ENCODE measurements at regions not wholly inside any gene's neighbourhood (a gene's known extent, or its start where the extent isn't known, plus 50 kb on each side); places are given as distances from the start of the nearest gene placed in this dataset.
"Not testable (repeated sequence)": the region's sequence is repeated elsewhere in the genome, so short reads cannot be mapped to it uniquely, and the experiment has no call there.

GRCh38 chr2:153635494-153635893 lies 156.9 kb upstream of the RPRM start:
- no peak for DNase-seq

- no peak for DNase-seq
These were observed 162.5 kb upstream of the RPRM start for GRCh38 chr2:153641046-153641445.

DNA sequence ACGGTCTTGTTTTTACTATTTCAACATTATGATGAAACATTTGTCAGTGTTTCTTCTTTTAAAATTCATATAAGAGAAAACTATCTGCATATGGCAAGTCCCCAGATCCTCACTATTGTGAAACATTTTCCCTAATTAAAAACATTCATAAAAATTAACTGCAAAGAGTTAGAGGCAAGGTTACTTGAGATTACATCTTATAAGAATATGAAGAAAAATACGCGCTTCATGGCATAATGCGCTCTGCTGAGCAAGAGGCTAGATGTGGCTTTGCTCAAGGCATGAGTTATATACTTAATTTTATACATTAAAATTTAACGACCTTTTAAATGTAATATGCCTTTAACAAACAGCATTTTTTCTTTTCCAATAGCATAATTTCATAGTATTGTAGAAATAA lies 166.4 kb upstream of the RPRM start:
- no peak for DNase-seq

DNA sequence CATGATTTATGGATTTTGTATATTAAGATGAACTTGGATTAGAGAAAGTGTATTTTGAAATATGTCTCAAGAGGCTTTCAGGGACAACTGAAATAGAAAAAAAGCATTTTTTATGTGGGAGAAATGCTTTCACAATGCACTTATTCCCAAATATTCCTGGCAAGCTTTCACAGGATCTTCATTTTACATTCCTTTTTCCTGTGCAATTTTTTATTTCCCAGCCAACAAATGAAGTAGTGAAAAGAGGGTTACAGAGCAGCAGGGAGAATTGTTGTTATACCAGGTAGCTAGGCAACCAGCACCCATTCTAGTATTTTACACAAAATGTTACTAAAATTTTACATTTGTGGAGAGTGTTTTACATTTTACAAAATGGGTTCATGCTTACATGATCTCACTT lies 167.0 kb upstream of the RPRM start:
- DNase-seq = no peak

DNA sequence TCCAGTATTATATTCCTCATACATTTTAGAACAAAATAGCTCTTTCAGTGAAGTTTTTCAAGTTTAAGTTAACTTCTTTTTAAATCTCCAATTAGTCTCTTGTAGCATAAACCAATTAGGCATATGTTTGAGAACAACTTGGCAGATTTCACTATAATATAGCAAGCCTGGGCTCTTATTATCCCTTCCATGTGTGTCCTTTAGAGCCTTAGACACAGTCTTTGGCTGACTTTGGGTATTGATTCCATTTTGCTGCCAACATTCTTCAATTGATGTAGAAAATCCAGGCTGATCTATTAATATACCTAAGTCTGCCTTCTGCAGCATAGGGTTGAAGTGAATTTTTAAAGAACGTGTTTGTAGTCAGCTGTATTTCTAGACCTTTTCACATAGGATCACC lies 179.1 kb upstream of the RPRM start:
- DNase-seq = no peak

- no peak for DNase-seq
These were observed 183.2 kb upstream of the RPRM start for GRCh38 chr2:153661801-153662200.

GRCh38 chr2:153663371-153663770 lies 184.8 kb upstream of the RPRM start:
- DNase-seq = no peak

- DNase-seq = not testable (repeated sequence)
These were observed 185.4 kb upstream of the RPRM start for GRCh38 chr2:153664009-153664408.

GRCh38 chr2:153667475-153667874 lies 188.9 kb upstream of the RPRM start:
- DNase-seq = no peak

DNA sequence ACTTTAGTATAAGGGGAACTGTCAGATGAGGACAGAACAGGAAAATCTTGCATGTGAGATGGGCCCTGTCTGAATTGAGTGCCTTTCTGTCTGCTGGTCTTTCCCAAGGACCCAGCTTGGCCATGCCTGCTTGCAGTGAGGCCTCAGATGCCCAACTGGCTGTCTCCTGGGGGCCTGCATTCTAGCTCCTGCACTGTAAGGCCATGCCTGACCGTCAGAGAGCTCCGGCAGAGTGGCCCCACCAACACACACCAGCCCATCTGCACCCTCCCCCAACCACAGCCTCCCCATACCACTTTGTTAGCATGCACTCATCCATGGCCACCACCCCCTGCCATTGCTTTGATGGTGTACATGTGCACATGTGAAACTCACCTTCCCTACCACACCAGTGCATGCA lies 190.4 kb upstream of the RPRM start:
- no peak for DNase-seq

GRCh38 chr2:153710128-153710527 lies 161.6 kb upstream of the GALNT13 start:
- DNase-seq = no peak

DNA sequence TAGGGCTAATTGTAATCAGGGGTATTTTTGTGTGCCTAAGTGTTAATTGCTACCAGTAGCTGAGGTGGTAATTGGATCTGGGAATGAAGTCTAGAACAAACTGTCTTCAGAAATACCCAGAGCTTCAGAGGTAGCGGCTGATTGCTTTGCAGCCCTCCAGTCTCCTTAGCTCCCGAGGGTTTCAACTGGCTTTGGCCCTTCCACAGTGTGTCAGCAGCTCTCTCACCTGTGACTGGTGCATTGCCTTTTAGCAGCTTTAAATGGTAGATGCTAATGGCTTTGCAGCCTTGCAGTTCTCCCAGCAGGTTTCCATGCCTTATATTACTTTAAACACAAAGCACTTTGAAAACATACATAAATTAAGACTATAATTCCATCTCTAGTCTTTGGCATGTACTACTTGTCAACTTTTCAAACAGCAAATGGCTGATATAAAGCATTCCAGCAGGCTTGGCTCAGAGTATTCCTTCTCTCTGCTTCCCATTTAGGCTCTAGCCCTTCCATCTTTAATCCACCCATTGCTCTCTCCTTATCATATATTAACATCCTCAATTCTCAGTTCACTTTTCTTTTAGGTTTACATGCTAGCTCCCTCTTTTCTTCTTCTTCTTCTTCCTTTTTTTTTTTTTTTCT lies 156.4 kb upstream of the GALNT13 start:
- no peak for DNase-seq

DNA sequence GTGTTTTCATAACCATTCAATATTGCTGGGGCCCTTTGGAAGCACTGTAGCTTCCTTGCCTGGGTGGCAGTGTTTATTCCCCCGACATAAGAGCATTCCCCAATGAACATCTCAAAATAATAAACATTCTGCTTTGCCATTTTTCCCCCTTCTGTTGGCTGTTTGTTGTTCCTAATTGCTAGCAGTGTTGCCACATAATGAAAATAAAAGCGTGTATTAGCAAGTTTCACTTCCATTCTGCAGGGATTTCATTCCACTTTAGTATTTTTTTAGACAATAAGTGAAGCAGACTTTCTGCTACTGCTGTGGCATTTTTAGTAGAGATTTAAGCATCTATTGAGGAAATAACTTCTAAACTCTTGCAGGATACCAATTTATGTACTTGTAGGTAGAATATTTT lies 154.7 kb upstream of the GALNT13 start:
- no peak for DNase-seq

DNA sequence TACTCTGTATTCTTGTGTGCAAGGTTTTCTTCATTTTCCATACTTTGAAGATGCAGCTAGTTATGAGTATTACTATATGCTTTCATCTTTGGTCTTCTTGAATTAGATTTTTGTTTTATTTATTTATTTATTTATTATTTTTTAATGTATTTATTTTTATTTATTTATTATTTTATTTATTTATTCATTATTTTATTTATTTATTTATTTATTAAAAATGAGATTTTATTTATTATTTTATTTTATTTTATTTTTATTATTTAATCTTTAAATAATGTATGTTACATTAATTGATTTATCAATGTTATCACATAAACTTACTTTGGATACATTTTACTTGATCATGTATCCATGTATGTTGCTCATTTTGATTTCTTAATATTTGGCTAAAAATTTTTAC lies 132.3 kb upstream of the GALNT13 start:
- no peak for DNase-seq

DNA sequence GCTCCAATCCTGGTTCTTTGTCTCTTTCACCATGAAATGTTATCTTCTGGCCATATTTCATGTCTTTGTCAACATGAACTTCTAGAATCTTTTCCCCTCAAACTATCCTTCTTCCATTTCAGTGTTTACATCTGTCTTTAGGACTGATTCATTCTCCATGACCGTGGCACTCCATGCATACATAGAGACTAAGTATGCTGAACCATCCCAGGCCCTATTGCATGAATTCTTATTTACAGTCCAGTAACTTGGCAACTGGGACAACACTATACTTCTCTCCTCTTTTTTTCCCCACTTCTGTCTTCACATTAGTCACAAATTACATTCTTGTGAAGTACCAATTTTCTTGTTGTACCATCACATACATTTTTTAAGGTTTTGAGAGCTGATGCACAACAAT lies 109.8 kb upstream of the GALNT13 start:
- DNase-seq = no peak

DNA sequence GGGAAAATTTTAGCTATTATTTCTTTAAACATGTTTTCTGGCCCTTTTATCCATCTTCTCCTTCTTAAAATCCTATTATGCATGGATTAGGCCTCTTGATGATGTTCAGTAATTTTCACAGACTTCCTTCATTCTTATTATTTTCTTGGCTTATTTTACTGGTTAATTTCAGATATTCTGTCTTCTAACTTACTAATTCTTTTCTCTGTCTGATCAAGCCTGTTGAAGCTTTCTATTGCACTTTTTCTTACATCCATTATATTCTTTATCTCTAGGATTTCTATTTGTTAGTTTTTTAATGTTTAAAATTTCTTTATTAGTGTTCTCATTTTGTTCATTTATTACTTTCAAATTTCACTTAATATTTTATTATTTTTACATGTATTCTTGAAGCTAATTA lies 105.3 kb upstream of the GALNT13 start:
- no peak for DNase-seq

GRCh38 chr2:153770359-153770991 lies 101.2 kb upstream of the GALNT13 start:
- no peak for DNase-seq

DNA sequence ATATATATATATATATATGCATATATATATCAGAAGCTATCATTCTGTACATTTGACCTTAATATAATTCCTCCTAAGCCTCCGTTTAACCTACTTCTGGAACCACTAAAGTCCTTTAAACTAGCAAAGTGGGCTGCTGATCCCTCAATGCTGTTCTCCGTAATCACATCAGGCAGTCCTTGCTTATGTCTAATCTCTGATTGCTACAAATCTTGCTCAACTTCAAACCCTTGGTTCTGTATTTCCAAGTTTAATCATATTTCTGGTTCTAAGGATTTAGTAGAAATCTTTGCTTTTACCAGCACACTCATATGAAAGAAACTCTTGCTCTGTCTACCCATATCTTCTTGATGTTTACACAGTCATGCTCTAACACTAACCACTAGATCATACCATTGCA lies 91.5 kb upstream of the GALNT13 start:
- no peak for DNase-seq

GRCh38 chr2:153786016-153786415 lies 85.7 kb upstream of the GALNT13 start:
- no peak for DNase-seq

DNA sequence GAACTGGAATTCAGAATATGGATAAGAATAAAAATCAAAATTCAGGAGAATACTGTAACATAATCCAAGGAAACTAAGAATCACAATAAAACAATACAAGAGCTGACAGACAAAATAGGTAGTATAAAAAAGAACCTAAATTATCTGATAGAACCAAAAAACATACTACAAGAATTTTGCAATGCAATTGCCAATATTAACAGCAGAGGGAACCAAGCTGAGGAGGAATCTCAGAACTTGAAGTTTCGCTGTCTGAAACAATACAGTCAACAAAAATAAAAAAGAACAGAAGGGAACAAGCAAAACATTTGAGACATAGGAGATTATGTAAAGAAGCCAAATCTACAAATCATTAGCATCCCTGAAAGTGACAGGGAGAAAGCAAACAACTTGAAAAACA lies 84.1 kb upstream of the GALNT13 start:
- DNase-seq = no peak

DNA sequence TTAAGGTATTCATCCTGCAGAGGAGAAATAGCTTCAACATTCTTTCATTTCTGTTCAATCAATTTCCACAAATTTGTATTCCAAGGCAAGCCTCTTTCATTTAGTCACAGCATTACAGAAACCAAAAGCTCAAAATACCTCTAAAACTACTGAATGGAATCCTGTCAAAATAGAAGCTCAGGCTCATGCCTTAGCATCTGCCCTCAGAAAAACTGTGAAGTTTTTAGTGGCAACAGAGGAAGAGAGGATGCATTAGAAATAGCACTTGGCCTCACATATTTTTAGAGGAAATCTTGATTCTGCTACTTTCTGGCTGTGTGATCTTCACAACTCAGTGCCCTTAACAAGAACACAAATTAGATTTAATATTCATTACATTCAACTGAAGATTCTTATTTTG lies 69.1 kb upstream of the GALNT13 start:
- DNase-seq = no peak

GRCh38 chr2:153808679-153809078 lies 63.0 kb upstream of the GALNT13 start:
- DNase-seq = no peak

GRCh38 chr2:153811516-153811915 lies 60.2 kb upstream of the GALNT13 start:
- DNase-seq = no peak

- DNase-seq = no peak
These were observed 59.1 kb upstream of the GALNT13 start for GRCh38 chr2:153812632-153813031.

DNA sequence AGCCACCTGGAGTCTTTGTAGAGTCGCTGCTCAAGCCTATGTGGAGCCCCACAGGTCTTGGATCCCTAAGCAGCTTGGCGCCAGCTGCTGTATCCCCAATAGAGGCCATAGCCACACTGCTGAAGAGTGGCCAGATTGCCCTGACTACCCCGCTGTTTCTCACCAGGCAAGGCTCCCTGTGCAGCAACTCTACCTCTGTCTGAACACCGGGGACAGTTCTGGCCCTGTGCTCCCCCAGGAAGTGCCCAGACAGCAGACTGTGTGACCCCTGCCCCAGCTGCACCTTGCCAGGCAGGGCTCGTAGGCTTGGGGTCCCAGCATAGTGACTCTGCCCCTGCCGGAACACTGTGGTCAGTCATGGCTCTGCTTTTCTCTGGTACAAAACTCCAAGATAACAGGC lies 53.5 kb upstream of the GALNT13 start:
- DNase-seq = no peak
